ENCODE measurements at regions not wholly inside any gene's neighbourhood (a gene's known extent, or its start where the extent isn't known, plus 50 kb on each side); places are given as distances from the start of the nearest gene placed in this dataset.

DNA sequence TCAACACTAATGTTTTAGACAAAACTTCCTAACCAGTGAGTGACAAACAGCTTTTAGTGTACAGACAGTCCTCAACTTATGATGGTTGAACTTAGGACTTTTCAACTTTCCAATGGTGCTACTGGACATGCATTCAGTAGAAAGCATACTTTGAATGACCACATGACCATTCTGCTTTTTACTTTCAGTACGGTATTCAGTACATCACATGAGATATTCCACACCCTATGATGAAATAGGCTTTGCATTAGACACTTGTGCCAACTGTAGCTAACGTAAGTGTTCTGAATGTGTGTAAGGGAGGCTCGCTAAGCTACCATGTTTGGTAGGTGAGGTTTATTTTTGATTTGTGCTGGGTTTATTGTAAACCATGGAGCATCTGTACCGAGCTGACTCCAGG lies 113.7 kb downstream of the WNT7A start:
- Histone ChIP-seq H3K9me3 (ENCODE audit: control insufficient read depth, low read length) (no peaks in the 10 kb centered on the region), H3K4me3 (ENCODE audit: extremely low read depth, insufficient read depth, low read length, poor library complexity, severe bottlenecking) (no peak overlapping the region), H3K27ac (ENCODE audit: low read depth, low read length, severe bottlenecking) (no peak overlapping the region), H3K4me1 (ENCODE audit: control insufficient read depth, insufficient read depth, low read length, poor library complexity, severe bottlenecking) (peaks cover 18% of the 10 kb centered on the region), H3K36me3 (ENCODE audit: control insufficient read depth, insufficient read depth, low read length) (no peaks in the 10 kb centered on the region)
- WGBS, 2 experiments (ENCODE audit: insufficient coverage in 2 of 2) = 0 to 67% methylated on average over 1 to 3 of the region's 4 CpGs

DNA sequence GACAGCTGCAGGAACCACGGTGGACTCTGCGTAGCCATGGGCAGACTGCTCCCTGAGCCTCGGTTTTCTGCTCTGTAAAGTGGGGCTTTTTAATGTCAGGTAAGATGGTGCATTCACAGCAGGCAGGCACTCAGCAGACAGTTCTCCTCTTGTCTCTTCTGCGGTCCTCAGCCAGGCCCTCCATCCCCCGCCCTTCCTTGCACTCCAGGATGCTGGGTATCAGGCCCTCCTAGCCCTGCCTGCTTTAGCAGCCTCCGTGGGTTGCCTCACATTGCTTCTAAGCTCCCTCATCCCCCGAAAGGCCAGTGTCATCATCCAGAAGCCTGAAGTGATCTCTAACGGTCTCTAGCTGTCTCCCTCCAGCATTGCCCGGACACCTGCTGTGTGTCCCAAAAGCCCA lies 115.7 kb downstream of the WNT7A start:
- H3K36me3 ChIP-seq (ENCODE audit: control insufficient read depth, insufficient read depth, low read length) = no peaks in the 10 kb centered on the region
- H3K9me3 ChIP-seq (ENCODE audit: control insufficient read depth, low read length) = no peaks in the 10 kb centered on the region
- 79 to 80% methylated on average over 7 to 9 of the region's 9 CpGs for WGBS, 2 experiments (ENCODE audit: insufficient coverage in 2 of 2)
- no peak overlapping the region for H3K27ac ChIP-seq (ENCODE audit: low read depth, low read length, severe bottlenecking)
- no peaks in the 10 kb centered on the region for H3K4me1 ChIP-seq (ENCODE audit: control insufficient read depth, insufficient read depth, low read length, poor library complexity, severe bottlenecking)
- H3K4me3 ChIP-seq (ENCODE audit: extremely low read depth, insufficient read depth, low read length, poor library complexity, severe bottlenecking) = no peak overlapping the region

- Histone ChIP-seq H3K27ac (ENCODE audit: low read depth, low read length, severe bottlenecking) (no peak overlapping the region), H3K4me1 (ENCODE audit: control insufficient read depth, insufficient read depth, low read length, poor library complexity, severe bottlenecking) (no peaks in the 10 kb centered on the region), H3K9me3 (ENCODE audit: control insufficient read depth, low read length) (no peaks in the 10 kb centered on the region), H3K4me3 (ENCODE audit: extremely low read depth, insufficient read depth, low read length, poor library complexity, severe bottlenecking) (no peak overlapping the region), H3K36me3 (ENCODE audit: control insufficient read depth, insufficient read depth, low read length) (no peaks in the 10 kb centered on the region)
- WGBS, 2 experiments (ENCODE audit: insufficient coverage in 2 of 2) = 90 to 93% methylated on average over 3 to 6 of the region's 7 CpGs
Observed at GRCh38 chr3:13762906-13763305, 117.0 kb downstream of the WNT7A start.

DNA sequence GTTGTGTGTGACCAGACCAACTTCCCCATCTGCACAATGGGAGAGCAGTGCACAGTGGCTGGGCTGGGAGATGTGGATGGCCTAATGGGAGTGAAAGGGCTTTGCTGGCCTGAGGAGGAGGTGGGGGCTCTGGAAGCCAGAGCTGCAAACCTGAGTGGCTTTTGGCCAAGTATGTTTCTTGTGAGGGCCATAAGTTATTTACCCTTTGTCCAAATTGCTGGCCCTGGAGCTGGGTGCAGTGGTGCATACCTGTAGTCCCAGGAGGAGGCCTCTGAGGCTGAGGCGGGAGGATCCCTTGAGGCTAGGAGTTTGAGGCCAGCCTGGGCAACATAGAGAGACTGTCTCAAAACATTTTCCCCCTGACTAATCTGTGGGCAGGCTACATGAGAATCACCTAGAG lies 129.1 kb downstream of the WNT7A start:
- no peak overlapping the region for H3K4me3 ChIP-seq (ENCODE audit: extremely low read depth, insufficient read depth, low read length, poor library complexity, severe bottlenecking)
- WGBS, 2 experiments (ENCODE audit: insufficient coverage in 2 of 2) = 67% methylated on average over 1 of the region's 1 CpG; no CpG with 5 or more reads in 1 of the 2 experiments
- H3K27ac ChIP-seq (ENCODE audit: low read depth, low read length, severe bottlenecking) = no peak overlapping the region
- H3K4me1 ChIP-seq (ENCODE audit: control insufficient read depth, insufficient read depth, low read length, poor library complexity, severe bottlenecking) = no peaks in the 10 kb centered on the region
- no peaks in the 10 kb centered on the region for H3K36me3 ChIP-seq (ENCODE audit: control insufficient read depth, insufficient read depth, low read length)
- peaks cover 3% of the 10 kb centered on the region for H3K9me3 ChIP-seq (ENCODE audit: control insufficient read depth, low read length)

- no peaks in the 10 kb centered on the region for H3K9me3 ChIP-seq (ENCODE audit: control insufficient read depth, low read length)
- no peak overlapping the region for H3K4me3 ChIP-seq (ENCODE audit: extremely low read depth, insufficient read depth, low read length, poor library complexity, severe bottlenecking)
- no peaks in the 10 kb centered on the region for H3K36me3 ChIP-seq (ENCODE audit: control insufficient read depth, insufficient read depth, low read length)
- H3K4me1 ChIP-seq (ENCODE audit: control insufficient read depth, insufficient read depth, low read length, poor library complexity, severe bottlenecking) = no peaks in the 10 kb centered on the region
- WGBS, 2 experiments (ENCODE audit: insufficient coverage in 2 of 2) = 94 to 98% methylated on average over 2 to 5 of the region's 5 CpGs
- H3K27ac ChIP-seq (ENCODE audit: low read depth, low read length, severe bottlenecking) = no peak overlapping the region
Observed at GRCh38 chr3:13750215-13750614, 129.7 kb downstream of the WNT7A start.

DNA sequence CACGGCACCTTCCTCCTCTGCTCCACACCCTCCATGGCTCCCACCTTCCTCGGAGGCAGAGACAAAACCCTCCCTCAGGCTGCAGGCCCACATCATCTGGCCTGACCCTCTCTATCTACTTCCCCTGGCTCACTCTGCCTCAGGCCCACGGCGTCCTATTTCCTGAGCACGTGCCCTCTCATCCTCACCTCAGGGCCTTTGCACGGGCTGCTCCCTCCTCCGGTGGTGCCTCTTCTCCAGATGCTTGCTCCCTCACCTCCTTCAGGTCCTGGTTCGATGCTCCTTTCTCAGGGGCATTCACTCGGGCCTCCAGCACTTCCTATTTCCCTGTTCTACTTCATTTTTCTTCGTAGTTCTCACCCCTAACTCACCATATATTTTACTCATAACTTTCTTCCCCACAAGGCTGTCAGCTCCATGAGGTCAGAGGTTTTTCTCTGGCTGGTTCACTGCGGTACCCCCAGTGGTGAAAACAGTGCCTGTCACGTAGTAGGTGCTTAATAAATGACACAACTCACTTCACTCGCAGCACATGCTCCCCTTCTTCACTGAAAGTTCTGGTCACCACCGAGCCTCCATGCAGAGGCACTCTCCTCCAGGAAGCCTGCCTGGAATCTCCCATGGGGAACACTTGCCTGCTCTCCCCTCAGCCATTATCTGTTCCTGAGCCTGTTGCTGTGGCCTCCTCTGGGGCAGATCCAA lies 130.7 kb downstream of the WNT7A start:
- Histone ChIP-seq H3K36me3 (ENCODE audit: control insufficient read depth, insufficient read depth, low read length) (no peaks in the 10 kb centered on the region), H3K27ac (ENCODE audit: low read depth, low read length, severe bottlenecking) (no peak overlapping the region), H3K4me1 (ENCODE audit: control insufficient read depth, insufficient read depth, low read length, poor library complexity, severe bottlenecking) (no peaks in the 10 kb centered on the region), H3K9me3 (ENCODE audit: control insufficient read depth, low read length) (no peaks in the 10 kb centered on the region), H3K4me3 (ENCODE audit: extremely low read depth, insufficient read depth, low read length, poor library complexity, severe bottlenecking) (no peak overlapping the region)
- 89 to 92% methylated on average over 14 of the region's 14 CpGs for WGBS, 2 experiments (ENCODE audit: insufficient coverage in 2 of 2)

DNA sequence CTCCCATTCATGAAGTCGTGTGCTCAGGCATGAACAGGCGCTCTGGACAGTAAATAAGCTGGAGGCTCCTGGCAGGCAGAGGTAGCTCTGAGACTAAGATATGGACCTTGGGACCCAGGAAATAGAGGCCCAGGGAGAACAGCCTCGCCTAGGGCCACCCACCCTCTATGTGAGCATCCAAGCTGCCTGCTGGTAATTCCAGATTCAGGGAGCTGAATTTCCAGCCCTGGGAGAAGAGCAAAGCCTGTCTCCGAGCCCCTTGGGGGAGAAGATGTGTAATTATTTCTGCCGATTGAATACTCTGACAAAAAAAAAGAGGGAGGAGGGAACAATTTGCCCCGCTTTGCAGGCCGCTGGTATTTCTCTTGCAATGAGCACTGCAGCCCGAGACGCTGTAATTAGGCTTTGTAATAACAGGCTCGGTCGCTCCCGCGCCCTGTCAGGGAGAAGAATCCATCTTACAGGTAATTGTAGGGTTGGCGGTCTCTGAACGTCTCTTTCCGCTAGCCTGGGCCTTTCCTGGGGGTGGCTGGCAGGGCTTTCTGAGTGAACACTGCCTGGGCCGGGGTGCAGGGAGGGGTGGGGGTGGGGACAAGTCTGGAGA lies 131.5 kb downstream of the WNT7A start:
- Histone ChIP-seq H3K36me3 (ENCODE audit: control insufficient read depth, insufficient read depth, low read length) (no peaks in the 10 kb centered on the region), H3K9me3 (ENCODE audit: control insufficient read depth, low read length) (peaks cover 6% of the 10 kb centered on the region), H3K4me3 (ENCODE audit: extremely low read depth, insufficient read depth, low read length, poor library complexity, severe bottlenecking) (no peak overlapping the region), H3K4me1 (ENCODE audit: control insufficient read depth, insufficient read depth, low read length, poor library complexity, severe bottlenecking) (no peaks in the 10 kb centered on the region), H3K27ac (ENCODE audit: low read depth, low read length, severe bottlenecking) (no peak overlapping the region)
- 89 to 92% methylated on average over 6 to 13 of the region's 17 CpGs for whole genome bisulfite sequencing, 2 experiments (ENCODE audit: insufficient coverage in 2 of 2)

DNA sequence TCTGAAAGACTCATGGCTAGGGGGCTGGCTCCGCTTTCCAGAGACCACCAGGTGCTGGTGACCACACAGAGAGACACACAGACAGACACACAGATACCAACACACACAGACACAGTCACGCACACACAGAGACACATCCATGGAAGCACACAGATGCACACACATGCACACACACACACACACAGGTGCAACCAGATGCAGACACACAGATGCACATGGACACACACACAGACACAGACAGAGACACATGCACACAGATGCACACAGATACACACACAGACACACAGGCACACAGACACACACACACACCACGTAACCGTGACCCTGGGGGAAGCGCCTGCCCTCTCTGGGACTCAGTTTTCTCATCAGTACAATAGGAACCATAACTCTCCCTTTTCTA lies 132.2 kb downstream of the WNT7A start:
- Histone ChIP-seq H3K4me3 (ENCODE audit: extremely low read depth, insufficient read depth, low read length, poor library complexity, severe bottlenecking) (no peak overlapping the region), H3K36me3 (ENCODE audit: control insufficient read depth, insufficient read depth, low read length) (no peaks in the 10 kb centered on the region), H3K4me1 (ENCODE audit: control insufficient read depth, insufficient read depth, low read length, poor library complexity, severe bottlenecking) (no peaks in the 10 kb centered on the region), H3K9me3 (ENCODE audit: control insufficient read depth, low read length) (peaks cover 6% of the 10 kb centered on the region), H3K27ac (ENCODE audit: low read depth, low read length, severe bottlenecking) (no peak overlapping the region)
- 92 to 95% methylated on average over 4 to 5 of the region's 5 CpGs for WGBS, 2 experiments (ENCODE audit: insufficient coverage in 2 of 2)

GRCh38 chr3:13746385-13746784 lies 133.5 kb downstream of the WNT7A start:
- H3K27ac ChIP-seq (ENCODE audit: low read depth, low read length, severe bottlenecking) = no peak overlapping the region
- peaks cover 6% of the 10 kb centered on the region for H3K9me3 ChIP-seq (ENCODE audit: control insufficient read depth, low read length)
- 89 to 90% methylated on average over 7 of the region's 7 CpGs for WGBS, 2 experiments (ENCODE audit: insufficient coverage in 2 of 2)
- no peaks in the 10 kb centered on the region for H3K36me3 ChIP-seq (ENCODE audit: control insufficient read depth, insufficient read depth, low read length)
- H3K4me3 ChIP-seq (ENCODE audit: extremely low read depth, insufficient read depth, low read length, poor library complexity, severe bottlenecking) = no peak overlapping the region
- H3K4me1 ChIP-seq (ENCODE audit: control insufficient read depth, insufficient read depth, low read length, poor library complexity, severe bottlenecking) = no peaks in the 10 kb centered on the region

DNA sequence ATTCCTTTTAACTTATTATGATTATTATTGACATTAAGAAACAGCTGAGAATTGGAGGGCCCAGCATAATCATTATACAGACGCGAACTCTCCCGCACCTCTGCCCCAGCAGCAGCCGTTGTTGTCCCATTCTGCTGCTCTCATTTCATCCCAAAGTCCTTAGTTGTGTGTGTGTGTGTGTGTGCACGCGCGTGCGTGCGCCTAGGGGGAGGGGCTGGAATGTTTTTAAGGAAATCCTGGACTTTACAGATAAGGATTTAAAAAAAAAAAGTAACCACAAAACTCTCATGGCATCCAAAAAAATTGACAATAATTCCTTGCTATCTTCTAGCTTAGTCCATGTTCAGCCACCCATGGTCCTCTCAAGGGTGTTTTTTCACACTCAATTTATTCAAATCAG lies 134.2 kb downstream of the WNT7A start:
- no peak overlapping the region for H3K4me3 ChIP-seq (ENCODE audit: extremely low read depth, insufficient read depth, low read length, poor library complexity, severe bottlenecking)
- H3K9me3 ChIP-seq (ENCODE audit: control insufficient read depth, low read length) = peaks cover 6% of the 10 kb centered on the region
- H3K4me1 ChIP-seq (ENCODE audit: control insufficient read depth, insufficient read depth, low read length, poor library complexity, severe bottlenecking) = no peaks in the 10 kb centered on the region
- 94% methylated on average over 3 of the region's 9 CpGs; no CpG with 5 or more reads in 1 of the 2 experiments for WGBS, 2 experiments (ENCODE audit: insufficient coverage in 2 of 2)
- no peaks in the 10 kb centered on the region for H3K36me3 ChIP-seq (ENCODE audit: control insufficient read depth, insufficient read depth, low read length)
- no peak overlapping the region for H3K27ac ChIP-seq (ENCODE audit: low read depth, low read length, severe bottlenecking)

DNA sequence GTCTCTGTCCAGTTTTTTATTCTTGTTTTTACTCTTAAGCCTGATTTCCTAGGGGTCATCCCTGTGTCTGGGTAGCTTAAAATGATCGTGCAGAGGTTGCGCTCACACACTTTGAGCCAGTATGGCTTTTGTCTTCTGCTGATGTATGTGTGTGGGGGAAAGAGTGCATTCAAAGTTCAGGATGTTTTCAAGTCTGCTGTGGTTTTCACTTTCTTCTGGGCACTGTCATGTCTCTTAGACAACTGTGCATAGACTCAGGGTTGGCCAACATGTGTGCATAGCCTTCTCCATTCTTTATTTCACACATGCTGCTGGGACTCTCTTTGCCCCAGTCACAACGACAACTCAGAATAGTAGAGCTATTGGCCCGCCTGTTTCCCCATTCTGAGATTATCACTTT lies 139.1 kb downstream of the WNT7A start:
- Histone ChIP-seq H3K9me3 (ENCODE audit: control insufficient read depth, low read length) (peaks cover 17% of the 10 kb centered on the region), H3K27ac (ENCODE audit: low read depth, low read length, severe bottlenecking) (no peak overlapping the region), H3K36me3 (ENCODE audit: control insufficient read depth, insufficient read depth, low read length) (no peaks in the 10 kb centered on the region), H3K4me3 (ENCODE audit: extremely low read depth, insufficient read depth, low read length, poor library complexity, severe bottlenecking) (no peak overlapping the region), H3K4me1 (ENCODE audit: control insufficient read depth, insufficient read depth, low read length, poor library complexity, severe bottlenecking) (no peaks in the 10 kb centered on the region)
- 93 to 100% methylated on average over 2 to 3 of the region's 4 CpGs for WGBS, 2 experiments (ENCODE audit: insufficient coverage in 2 of 2)
